ENCODE measurements at regions not wholly inside any gene's neighbourhood (a gene's known extent, or its start where the extent isn't known, plus 50 kb on each side); places are given as distances from the start of the nearest gene placed in this dataset.
"Not testable (repeated sequence)": the region's sequence is repeated elsewhere in the genome, so short reads cannot be mapped to it uniquely, and the experiment has no call there.

GRCh38 chr5:18517641-18518380 lies 883.6 kb downstream of the TAF11L14 start:
- no peak for DNase-seq (ENCODE audit: low read depth in 2 of 2, low spot score in 1 of 2)

- DNase-seq (ENCODE audit: low read depth in 2 of 2, low spot score in 1 of 2): no peak
These were observed 889.1 kb downstream of the TAF11L14 start for GRCh38 chr5:18523380-18523779.

GRCh38 chr5:18526792-18527405 lies 892.6 kb downstream of the TAF11L14 start:
- no peak for DNase-seq (ENCODE audit: low read depth in 2 of 2, low spot score in 1 of 2)

GRCh38 chr5:18533137-18533536 lies 898.9 kb downstream of the TAF11L14 start:
- no peak for DNase-seq (ENCODE audit: low read depth in 2 of 2, low spot score in 1 of 2)

- no peak for DNase-seq (ENCODE audit: low read depth in 2 of 2, low spot score in 1 of 2)
These were observed 899.9 kb downstream of the TAF11L14 start for GRCh38 chr5:18534119-18534518.

GRCh38 chr5:18535753-18536152 lies 901.5 kb downstream of the TAF11L14 start:
- DNase-seq (ENCODE audit: low read depth in 2 of 2, low spot score in 1 of 2): not testable (repeated sequence)

GRCh38 chr5:18544421-18544820 lies 910.2 kb downstream of the TAF11L14 start:
- no peak for DNase-seq (ENCODE audit: low read depth in 2 of 2, low spot score in 1 of 2)

GRCh38 chr5:18546591-18546990 lies 912.3 kb downstream of the TAF11L14 start:
- DNase-seq (ENCODE audit: low read depth in 2 of 2, low spot score in 1 of 2): no peak

GRCh38 chr5:18551716-18552115 lies 917.5 kb downstream of the TAF11L14 start:
- DNase-seq (ENCODE audit: low read depth in 2 of 2, low spot score in 1 of 2): no peak

- DNase-seq (ENCODE audit: low read depth in 2 of 2, low spot score in 1 of 2): no peak
These were observed 919.0 kb downstream of the TAF11L14 start for GRCh38 chr5:18553269-18553668.

- DNase-seq (ENCODE audit: low read depth in 2 of 2, low spot score in 1 of 2): no peak
These were observed 926.3 kb downstream of the TAF11L14 start for GRCh38 chr5:18560602-18561001.

GRCh38 chr5:18563853-18564252 lies 929.6 kb downstream of the TAF11L14 start:
- no peak for DNase-seq (ENCODE audit: low read depth in 2 of 2, low spot score in 1 of 2)

GRCh38 chr5:18566671-18567070 lies 932.4 kb downstream of the TAF11L14 start:
- DNase-seq (ENCODE audit: low read depth in 2 of 2, low spot score in 1 of 2): no peak

- no peak for DNase-seq (ENCODE audit: low read depth in 2 of 2, low spot score in 1 of 2)
These were observed 942.3 kb downstream of the TAF11L14 start for GRCh38 chr5:18576586-18576985.

GRCh38 chr5:18601185-18601584 lies 966.9 kb downstream of the TAF11L14 start:
- no peak for DNase-seq (ENCODE audit: low read depth in 2 of 2, low spot score in 1 of 2)

- no peak for DNase-seq (ENCODE audit: low read depth in 2 of 2, low spot score in 1 of 2)
These were observed 968.1 kb downstream of the TAF11L14 start for GRCh38 chr5:18602402-18602801.

- DNase-seq (ENCODE audit: low read depth in 2 of 2, low spot score in 1 of 2): no peak
These were observed 970.9 kb downstream of the TAF11L14 start for GRCh38 chr5:18605186-18605585.

- no peak for DNase-seq (ENCODE audit: low read depth in 2 of 2, low spot score in 1 of 2)
These were observed 973.3 kb downstream of the TAF11L14 start for GRCh38 chr5:18607570-18607969.

- DNase-seq (ENCODE audit: low read depth in 2 of 2, low spot score in 1 of 2): not testable (repeated sequence)
These were observed 982.9 kb downstream of the TAF11L14 start for GRCh38 chr5:18617191-18617590.

GRCh38 chr5:18630458-18631045 lies 996.3 kb downstream of the TAF11L14 start:
- no peak for DNase-seq (ENCODE audit: low read depth in 2 of 2, low spot score in 1 of 2)

GRCh38 chr5:18652404-18653215 lies 1018.4 kb downstream of the TAF11L14 start:
- DNase-seq (ENCODE audit: low read depth in 2 of 2, low spot score in 1 of 2): no peak

Measured in stimulated activated CD8-positive, alpha-beta memory T cell treated with anti-CD3 and anti-CD28 coated beads, Interleukin-4, amount 100 ng/mL, for 4 hours (primary cell).